K562 (cell line): ENCODE measurements at regions not wholly inside any gene's neighbourhood (a gene's known extent, or its start where the extent isn't known, plus 50 kb on each side); places are given as distances from the start of the nearest gene placed in this dataset.

Source experiments
- ATAC-seq: fragments of 200-7000 bp; cut with Tn5 transposase; 3 replicates; pipeline ENCODE4 v1.9.1; 2020; ENCODE audit warnings: moderate library complexity
- BruUV-seq: library from RNA; stranded (reverse); fragments of 400-500 nt; replicated peaks from 2 replicates; lab custom pipeline; 2021; lab: Mats Ljungman, UMichigan
- CTCF ChIA-PET: fragments of 300-600 bp; formaldehyde crosslinking; extraction: SDS; loops from one replicate; lab custom pipeline; 2021; ENCODE audit warnings: low intra/inter-chr PET ratio; lab: Yijun Ruan, JAX
- POLR2A ChIA-PET: fragments of 300-600, 350-650 bp; sonication (Branson Sonifier 250); formaldehyde crosslinking; extraction: SDS; loops from one replicate; lab custom pipeline; 2021; ENCODE audit warnings: antibody characterized with exemption, inconsistent platforms; lab: Yijun Ruan, JAX
- DNase-seq, 4 experiments: peaks; one replicate each; pipeline versions ENCODE4 v3.0.0 to v3.0.0-alpha.2; 2011 to 2018; ENCODE audit warnings: low spot score in 3 of 4, mixed read lengths in 3 of 4; ENCODE audit errors: extremely low read depth in 1 of 4
- FAIRE-seq: peaks from 2 replicates; lab custom pipeline; 2011; peaks lifted over from hg19 to GRCh38; lab: Jason Lieb, UNC
- H2AFZ ChIP-seq: 2 replicates; pipeline ENCODE4 v1.6.0; 2011; ENCODE audit warnings: low read depth, low read length, control low read depth, inconsistent platforms
- H3K27ac ChIP-seq: fragments of 200-600 bp; 3 replicates; pipeline ENCODE4 v1.8.0; 2011; ENCODE audit warnings: low read depth, mild to moderate bottlenecking, control low read depth, inconsistent platforms, low read length, moderate library complexity, mixed read lengths; ENCODE audit errors: extremely low read depth
- H3K27me3 ChIP-seq, 2 experiments: fragments of 300-600 bp in 1 of 2; 2 replicates in 1 of 2; 3 replicates in 1 of 2; pipeline versions ENCODE4 v1.6.0 to v1.8.0; 2011; ENCODE audit warnings: inconsistent platforms in 2 of 2, low read length in 2 of 2, mild to moderate bottlenecking in 1 of 2, mixed read lengths in 1 of 2, moderate library complexity in 1 of 2; ENCODE audit not compliant: control insufficient read depth in 2 of 2, insufficient read depth in 2 of 2
- H3K36me3 ChIP-seq: fragments of 300-600 bp; 3 replicates; pipeline ENCODE4 v1.8.0; 2011; ENCODE audit warnings: mild to moderate bottlenecking, low read length, inconsistent platforms; ENCODE audit not compliant: control insufficient read depth, insufficient read depth
- H3K4me1 ChIP-seq, 2 experiments: fragments of 200-600 bp in 1 of 2; replicated peaks in 1 of 2; 2 replicates in 1 of 2; 3 replicates in 1 of 2; pipeline versions ENCODE4 v1.5.1 to v1.8.0; 2011; ENCODE audit warnings: inconsistent platforms in 2 of 2, low read length in 2 of 2, mild to moderate bottlenecking in 1 of 2, mixed read lengths in 1 of 2, moderate library complexity in 1 of 2; ENCODE audit not compliant: control insufficient read depth in 2 of 2, insufficient read depth in 2 of 2
- H3K4me2 ChIP-seq: 2 replicates; pipeline ENCODE4 v1.6.1; 2011; ENCODE audit warnings: low read length, control low read depth, inconsistent platforms, mixed read lengths; ENCODE audit not compliant: insufficient read depth
- H3K4me3 ChIP-seq: fragments of 200-600 bp; sonication (generic), shearing (Covaris generic); 2 replicates; pipeline ENCODE4 v1.5.1; 2016; ENCODE audit warnings: control low read depth, inconsistent platforms
- H3K79me2 ChIP-seq: fragments of 200-600 bp; 3 replicates; pipeline ENCODE4 v1.8.0; 2011; ENCODE audit warnings: low read length, inconsistent platforms; ENCODE audit not compliant: control insufficient read depth, insufficient read depth
- H3K9ac ChIP-seq, 2 experiments: 2 replicates each; pipeline versions ENCODE4 v1.6.0 to v1.6.1; 2011; ENCODE audit warnings: low read depth in 2 of 2, low read length in 2 of 2, control low read depth in 1 of 2, inconsistent platforms in 1 of 2, mild to moderate bottlenecking in 1 of 2, mixed read lengths in 1 of 2; ENCODE audit not compliant: insufficient read depth in 1 of 2
- H3K9me1 ChIP-seq: one replicate; pipeline ENCODE4 v1.6.0; 2011; ENCODE audit warnings: inconsistent platforms, mild to moderate bottlenecking, low read length, moderate library complexity; ENCODE audit not compliant: control insufficient read depth, insufficient read depth
- H3K9me3 ChIP-seq: replicated peaks from 2 replicates; pipeline ENCODE4 v1.5.1; 2011; ENCODE audit warnings: low read depth, low read length, inconsistent platforms; ENCODE audit not compliant: control insufficient read depth, insufficient read depth
- H4K20me1 ChIP-seq: replicated peaks from 2 replicates; pipeline ENCODE4 v1.6.1; 2011; ENCODE audit warnings: low read length, inconsistent platforms, mixed read lengths; ENCODE audit not compliant: control insufficient read depth, insufficient read depth
- BCL6 ChIP-seq: fragments of 250-450 bp; sonication (Bioruptor Pico); IDR thresholded peaks from 2 replicates; pipeline ENCODE4 v1.4.0; 2020
- KAT8 ChIP-seq: fragments of 450-650 bp; IDR thresholded peaks from 2 replicates; pipeline ENCODE4 v1.6.1; 2016; ENCODE audit warnings: low read depth, mild to moderate bottlenecking
- KLF6 ChIP-seq: fragments of 250-450 bp; sonication (Bioruptor Pico); IDR thresholded peaks from 2 replicates; pipeline ENCODE4 v1.4.0; 2020; ENCODE audit warnings: mild to moderate bottlenecking, moderate library complexity, borderline replicate concordance
- WGBS: fragments of 100-300 bp; shearing (Covaris generic); methylation state at CpG from one replicate; pipeline ENCODE4 v1.1.6; 2016; ENCODE audit warnings: low coverage, mixed read lengths; ENCODE audit not compliant: insufficient coverage; ENCODE audit errors: missing lambda C conversion rate; 5-methylcytosine and 5-hydroxymethylcytosine counted together
- in situ Hi-C: fragments of 300-500 bp; cut with MboI; formaldehyde crosslinking; loops from 4 replicates; pipeline ENCODE4 v1.15.0; 2018; ENCODE audit warnings: inconsistent platforms, mixed read lengths
- intact Hi-C: fragments of 100-400 bp; cut with micrococcal nuclease; formaldehyde crosslinking; loops from 2 replicates; pipeline ENCODE4 v1.14.2; 2022
- TF ChIP-seq, protein P1 (sequence below): fragments of 450-650 bp; IDR thresholded peaks from 2 replicates; pipeline ENCODE4 v1.6.1; 2018; ENCODE audit not compliant: partially characterized antibody
- TF ChIP-seq, protein P2 (sequence below): sonication (generic); formaldehyde crosslinking; IDR thresholded peaks from 2 replicates; pipeline ENCODE4 v1.8.0; 2022; ENCODE audit warnings: mild to moderate bottlenecking, missing genetic modification reagents
- TF ChIP-seq, protein P3 (sequence below), 3 experiments: fragments of 200-800 bp in 1 of 3; fragments of 250-450 bp in 1 of 3; fragments of 450-650 bp in 1 of 3; sonication (Bioruptor Pico) in 1 of 3; sonication (Bioruptor generic) in 1 of 3; formaldehyde crosslinking in 1 of 3; IDR thresholded peaks; 2 replicates each; pipeline versions ENCODE4 v1.6.1 to v1.8.0; 2016 to 2022; ENCODE audit warnings: mild to moderate bottlenecking in 2 of 3, missing genetic modification characterization in 2 of 3, missing compliant biosample characterization in 1 of 3, moderate library complexity in 1 of 3

DNA sequence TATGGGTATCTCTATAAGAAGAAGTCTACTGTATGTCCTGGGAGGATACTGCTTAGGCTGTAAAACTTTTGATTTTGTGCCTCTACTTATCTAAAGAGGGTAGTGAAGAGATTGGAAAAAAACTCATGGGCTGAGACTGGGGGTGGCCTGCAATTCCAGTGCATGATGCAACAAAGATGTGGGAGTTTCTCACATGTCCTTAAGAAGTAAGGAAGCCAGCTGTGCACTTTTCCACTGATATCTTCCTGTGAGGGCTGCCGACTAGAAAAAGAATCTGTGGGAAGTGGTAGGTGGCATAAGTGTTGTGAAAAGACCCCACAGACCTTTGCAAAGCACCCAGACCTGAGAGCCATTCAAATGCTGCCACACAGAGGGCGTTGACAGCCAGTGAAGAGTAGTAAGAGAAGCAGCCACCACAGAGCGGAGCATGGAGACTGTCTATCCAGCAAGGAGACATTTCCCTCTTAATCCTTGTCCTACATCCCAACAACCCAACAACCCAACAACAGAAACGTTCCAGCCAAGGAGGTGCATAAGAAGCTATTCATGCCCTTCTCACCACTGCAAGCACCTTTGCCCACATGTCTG lies 65.1 kb downstream of the PFDN4 start:
- TF ChIP-seq, protein P1, sequence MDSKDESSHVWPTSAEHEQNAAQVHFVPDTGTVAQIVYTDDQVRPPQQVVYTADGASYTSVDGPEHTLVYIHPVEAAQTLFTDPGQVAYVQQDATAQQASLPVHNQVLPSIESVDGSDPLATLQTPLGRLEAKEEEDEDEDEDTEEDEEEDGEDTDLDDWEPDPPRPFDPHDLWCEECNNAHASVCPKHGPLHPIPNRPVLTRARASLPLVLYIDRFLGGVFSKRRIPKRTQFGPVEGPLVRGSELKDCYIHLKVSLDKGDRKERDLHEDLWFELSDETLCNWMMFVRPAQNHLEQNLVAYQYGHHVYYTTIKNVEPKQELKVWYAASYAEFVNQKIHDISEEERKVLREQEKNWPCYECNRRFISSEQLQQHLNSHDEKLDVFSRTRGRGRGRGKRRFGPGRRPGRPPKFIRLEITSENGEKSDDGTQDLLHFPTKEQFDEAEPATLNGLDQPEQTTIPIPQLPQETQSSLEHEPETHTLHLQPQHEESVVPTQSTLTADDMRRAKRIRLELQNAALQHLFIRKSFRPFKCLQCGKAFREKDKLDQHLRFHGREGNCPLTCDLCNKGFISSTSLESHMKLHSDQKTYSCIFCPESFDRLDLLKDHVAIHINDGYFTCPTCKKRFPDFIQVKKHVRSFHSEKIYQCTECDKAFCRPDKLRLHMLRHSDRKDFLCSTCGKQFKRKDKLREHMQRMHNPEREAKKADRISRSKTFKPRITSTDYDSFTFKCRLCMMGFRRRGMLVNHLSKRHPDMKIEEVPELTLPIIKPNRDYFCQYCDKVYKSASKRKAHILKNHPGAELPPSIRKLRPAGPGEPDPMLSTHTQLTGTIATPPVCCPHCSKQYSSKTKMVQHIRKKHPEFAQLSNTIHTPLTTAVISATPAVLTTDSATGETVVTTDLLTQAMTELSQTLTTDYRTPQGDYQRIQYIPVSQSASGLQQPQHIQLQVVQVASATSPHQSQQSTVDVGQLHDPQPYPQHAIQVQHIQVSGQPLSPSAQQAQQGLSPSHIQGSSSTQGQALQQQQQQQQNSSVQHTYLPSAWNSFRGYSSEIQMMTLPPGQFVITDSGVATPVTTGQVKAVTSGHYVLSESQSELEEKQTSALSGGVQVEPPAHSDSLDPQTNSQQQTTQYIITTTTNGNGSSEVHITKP = no peak
- no peak for TF ChIP-seq KAT8
- TF ChIP-seq, protein P2, sequence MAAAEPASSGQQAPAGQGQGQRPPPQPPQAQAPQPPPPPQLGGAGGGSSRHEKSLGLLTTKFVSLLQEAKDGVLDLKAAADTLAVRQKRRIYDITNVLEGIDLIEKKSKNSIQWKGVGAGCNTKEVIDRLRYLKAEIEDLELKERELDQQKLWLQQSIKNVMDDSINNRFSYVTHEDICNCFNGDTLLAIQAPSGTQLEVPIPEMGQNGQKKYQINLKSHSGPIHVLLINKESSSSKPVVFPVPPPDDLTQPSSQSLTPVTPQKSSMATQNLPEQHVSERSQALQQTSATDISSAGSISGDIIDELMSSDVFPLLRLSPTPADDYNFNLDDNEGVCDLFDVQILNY (CRISPR knock-in tag) = no peak
- TF ChIP-seq KLF6 = no peak
- TF ChIP-seq BCL6 (CRISPR knock-in tag) = no peak
- TF ChIP-seq, protein P3, sequence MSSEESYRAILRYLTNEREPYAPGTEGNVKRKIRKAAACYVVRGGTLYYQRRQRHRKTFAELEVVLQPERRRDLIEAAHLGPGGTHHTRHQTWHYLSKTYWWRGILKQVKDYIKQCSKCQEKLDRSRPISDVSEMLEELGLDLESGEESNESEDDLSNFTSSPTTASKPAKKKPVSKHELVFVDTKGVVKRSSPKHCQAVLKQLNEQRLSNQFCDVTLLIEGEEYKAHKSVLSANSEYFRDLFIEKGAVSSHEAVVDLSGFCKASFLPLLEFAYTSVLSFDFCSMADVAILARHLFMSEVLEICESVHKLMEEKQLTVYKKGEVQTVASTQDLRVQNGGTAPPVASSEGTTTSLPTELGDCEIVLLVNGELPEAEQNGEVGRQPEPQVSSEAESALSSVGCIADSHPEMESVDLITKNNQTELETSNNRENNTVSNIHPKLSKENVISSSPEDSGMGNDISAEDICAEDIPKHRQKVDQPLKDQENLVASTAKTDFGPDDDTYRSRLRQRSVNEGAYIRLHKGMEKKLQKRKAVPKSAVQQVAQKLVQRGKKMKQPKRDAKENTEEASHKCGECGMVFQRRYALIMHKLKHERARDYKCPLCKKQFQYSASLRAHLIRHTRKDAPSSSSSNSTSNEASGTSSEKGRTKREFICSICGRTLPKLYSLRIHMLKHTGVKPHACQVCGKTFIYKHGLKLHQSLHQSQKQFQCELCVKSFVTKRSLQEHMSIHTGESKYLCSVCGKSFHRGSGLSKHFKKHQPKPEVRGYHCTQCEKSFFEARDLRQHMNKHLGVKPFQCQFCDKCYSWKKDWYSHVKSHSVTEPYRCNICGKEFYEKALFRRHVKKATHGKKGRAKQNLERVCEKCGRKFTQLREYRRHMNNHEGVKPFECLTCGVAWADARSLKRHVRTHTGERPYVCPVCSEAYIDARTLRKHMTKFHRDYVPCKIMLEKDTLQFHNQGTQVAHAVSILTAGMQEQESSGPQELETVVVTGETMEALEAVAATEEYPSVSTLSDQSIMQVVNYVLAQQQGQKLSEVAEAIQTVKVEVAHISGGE (CRISPR knock-in tag; IDR thresholded peaks at IDR 0.05) = peak in 1 of 3 experiments; percentile 88; a peak in 2 of 6 replicates
- TF ChIP-seq, all 486 proteins: peak for 1

More for the DNA sequence above, 65.1 kb downstream of the PFDN4 start:
- Histone ChIP-seq H4K20me1 (no peaks in the 10 kb centered on the region), H3K4me1 (no peaks in the 10 kb centered on the region), H3K9me3 (no peaks in the 10 kb centered on the region), H3K27me3 (no peaks in the 10 kb centered on the region), H3K36me3 (no peaks in the 10 kb centered on the region), H3K9ac (no peak overlapping the region), H2AFZ (no peak overlapping the region), H3K27ac (no peak overlapping the region), H3K79me2 (no peaks in the 10 kb centered on the region), H3K4me2 (no peak overlapping the region), H3K4me3 (no peak overlapping the region), H3K9me1 (no peaks in the 10 kb centered on the region)
- in situ Hi-C loops (no loop called here), intact Hi-C loops (no loop called here)
- ATAC-seq (no peak), DNase-seq (no peak), FAIRE-seq (no peak)
- CTCF ChIA-PET = no interaction called here
- no TSS peak for BruUV-seq
- POLR2A ChIA-PET = no interaction called here
- WGBS = 2% methylated on average over 4 of the region's 4 CpGs
